HEK293 (cell line): ENCODE measurements at regions not wholly inside any gene's neighbourhood (a gene's known extent, or its start where the extent isn't known, plus 50 kb on each side); places are given as distances from the start of the nearest gene placed in this dataset.

Source experiments
- CTCF ChIP-seq: fragments of 450-650 bp; formaldehyde crosslinking; IDR thresholded peaks from 2 replicates; pipeline ENCODE4 v1.5.1; 2016; ENCODE audit warnings: missing biosample characterization, missing genetic modification characterization
- MYNN ChIP-seq: fragments of 450-650 bp; formaldehyde crosslinking; IDR thresholded peaks from 2 replicates; pipeline ENCODE4 v1.5.1; 2016; ENCODE audit warnings: missing biosample characterization, missing genetic modification characterization, borderline replicate concordance
- PRDM1 ChIP-seq: fragments of 450-650 bp; formaldehyde crosslinking; IDR thresholded peaks from 2 replicates; pipeline ENCODE4; 2016; ENCODE audit warnings: missing biosample characterization, missing genetic modification characterization
- PRDM10 ChIP-seq: fragments of 450-650 bp; formaldehyde crosslinking; IDR thresholded peaks from 2 replicates; pipeline ENCODE4 v1.5.1; 2016; ENCODE audit warnings: missing biosample characterization, missing genetic modification characterization
- YY1 ChIP-seq: fragments of 450-650 bp; formaldehyde crosslinking; IDR thresholded peaks from 2 replicates; pipeline ENCODE4 v1.5.1; 2018; ENCODE audit warnings: missing biosample characterization, missing genetic modification characterization
- ZNF155 ChIP-seq: fragments of 450-650 bp; formaldehyde crosslinking; IDR thresholded peaks from 2 replicates; pipeline ENCODE4 v1.5.1; 2016; ENCODE audit warnings: missing biosample characterization, missing genetic modification characterization
- ZNF274 ChIP-seq, 2 experiments: fragments of 200-500 bp in 1 of 2; fragments of 450-650 bp in 1 of 2; sonication (Bioruptor generic) in 1 of 2; formaldehyde crosslinking in 1 of 2; IDR thresholded peaks; 2 replicates each; pipeline versions ENCODE4 v1.5.1 to v1.6.1; 2014 to 2016; ENCODE audit warnings: borderline replicate concordance in 1 of 2, inconsistent platforms in 1 of 2, low read length in 1 of 2, missing biosample characterization in 1 of 2, missing genetic modification characterization in 1 of 2
- ZNF621 ChIP-seq: fragments of 450-650 bp; formaldehyde crosslinking; IDR thresholded peaks from 2 replicates; pipeline ENCODE4 v1.5.1; 2017; ENCODE audit warnings: missing biosample characterization, missing genetic modification characterization
- ZNF645 ChIP-seq: fragments of 450-650 bp; formaldehyde crosslinking; IDR thresholded peaks from 2 replicates; pipeline ENCODE4; 2016; ENCODE audit warnings: missing biosample characterization, missing genetic modification characterization
- ZNF747 ChIP-seq: fragments of 450-650 bp; formaldehyde crosslinking; IDR thresholded peaks from 2 replicates; pipeline ENCODE4 v1.5.1; 2016; ENCODE audit warnings: missing biosample characterization, missing genetic modification characterization
- ZNF776 ChIP-seq: fragments of 450-650 bp; formaldehyde crosslinking; IDR thresholded peaks from 2 replicates; pipeline ENCODE4 v1.5.0; 2017; ENCODE audit warnings: missing biosample characterization, missing genetic modification characterization, borderline replicate concordance
- TF ChIP-seq, protein P1 (sequence below): fragments of 450-650 bp; formaldehyde crosslinking; IDR thresholded peaks from 2 replicates; pipeline ENCODE4 v1.5.1; 2016; ENCODE audit warnings: missing biosample characterization, missing genetic modification characterization
- TF ChIP-seq, protein P2 (sequence below): fragments of 450-650 bp; formaldehyde crosslinking; IDR thresholded peaks from 2 replicates; pipeline ENCODE4 v1.5.1; 2016; ENCODE audit warnings: missing biosample characterization, missing genetic modification characterization

GRCh38 chr18:27621236-27621890, 436.3 kb upstream of the CHST9 start:
- TF ChIP-seq CTCF: no peak
- no peak for TF ChIP-seq ZNF747 (tag by site-specific recombination)
- TF ChIP-seq, protein P1, sequence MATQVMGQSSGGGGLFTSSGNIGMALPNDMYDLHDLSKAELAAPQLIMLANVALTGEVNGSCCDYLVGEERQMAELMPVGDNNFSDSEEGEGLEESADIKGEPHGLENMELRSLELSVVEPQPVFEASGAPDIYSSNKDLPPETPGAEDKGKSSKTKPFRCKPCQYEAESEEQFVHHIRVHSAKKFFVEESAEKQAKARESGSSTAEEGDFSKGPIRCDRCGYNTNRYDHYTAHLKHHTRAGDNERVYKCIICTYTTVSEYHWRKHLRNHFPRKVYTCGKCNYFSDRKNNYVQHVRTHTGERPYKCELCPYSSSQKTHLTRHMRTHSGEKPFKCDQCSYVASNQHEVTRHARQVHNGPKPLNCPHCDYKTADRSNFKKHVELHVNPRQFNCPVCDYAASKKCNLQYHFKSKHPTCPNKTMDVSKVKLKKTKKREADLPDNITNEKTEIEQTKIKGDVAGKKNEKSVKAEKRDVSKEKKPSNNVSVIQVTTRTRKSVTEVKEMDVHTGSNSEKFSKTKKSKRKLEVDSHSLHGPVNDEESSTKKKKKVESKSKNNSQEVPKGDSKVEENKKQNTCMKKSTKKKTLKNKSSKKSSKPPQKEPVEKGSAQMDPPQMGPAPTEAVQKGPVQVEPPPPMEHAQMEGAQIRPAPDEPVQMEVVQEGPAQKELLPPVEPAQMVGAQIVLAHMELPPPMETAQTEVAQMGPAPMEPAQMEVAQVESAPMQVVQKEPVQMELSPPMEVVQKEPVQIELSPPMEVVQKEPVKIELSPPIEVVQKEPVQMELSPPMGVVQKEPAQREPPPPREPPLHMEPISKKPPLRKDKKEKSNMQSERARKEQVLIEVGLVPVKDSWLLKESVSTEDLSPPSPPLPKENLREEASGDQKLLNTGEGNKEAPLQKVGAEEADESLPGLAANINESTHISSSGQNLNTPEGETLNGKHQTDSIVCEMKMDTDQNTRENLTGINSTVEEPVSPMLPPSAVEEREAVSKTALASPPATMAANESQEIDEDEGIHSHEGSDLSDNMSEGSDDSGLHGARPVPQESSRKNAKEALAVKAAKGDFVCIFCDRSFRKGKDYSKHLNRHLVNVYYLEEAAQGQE (tag by site-specific recombination): no peak
- no peak for TF ChIP-seq ZNF274 (IDR thresholded peaks at IDR 0.05; ENCODE audit: low read length)
- TF ChIP-seq ZNF274 (tag by site-specific recombination; IDR thresholded peaks at IDR 0.05; ENCODE audit: borderline replicate concordance): no peak
- TF ChIP-seq YY1 (tag by site-specific recombination): no peak
- no peak for TF ChIP-seq PRDM10 (tag by site-specific recombination)
- no peak for TF ChIP-seq MYNN
- no peak for TF ChIP-seq ZNF621 (tag by site-specific recombination)
- TF ChIP-seq ZNF155 (tag by site-specific recombination): no peak
- no peak for TF ChIP-seq PRDM1 (tag by site-specific recombination)
- TF ChIP-seq ZNF645: no peak
- TF ChIP-seq, protein P2, sequence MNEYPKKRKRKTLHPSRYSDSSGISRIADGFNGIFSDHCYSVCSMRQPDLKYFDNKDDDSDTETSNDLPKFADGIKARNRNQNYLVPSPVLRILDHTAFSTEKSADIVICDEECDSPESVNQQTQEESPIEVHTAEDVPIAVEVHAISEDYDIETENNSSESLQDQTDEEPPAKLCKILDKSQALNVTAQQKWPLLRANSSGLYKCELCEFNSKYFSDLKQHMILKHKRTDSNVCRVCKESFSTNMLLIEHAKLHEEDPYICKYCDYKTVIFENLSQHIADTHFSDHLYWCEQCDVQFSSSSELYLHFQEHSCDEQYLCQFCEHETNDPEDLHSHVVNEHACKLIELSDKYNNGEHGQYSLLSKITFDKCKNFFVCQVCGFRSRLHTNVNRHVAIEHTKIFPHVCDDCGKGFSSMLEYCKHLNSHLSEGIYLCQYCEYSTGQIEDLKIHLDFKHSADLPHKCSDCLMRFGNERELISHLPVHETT (tag by site-specific recombination): no peak
- no peak for TF ChIP-seq ZNF776
